ENCODE measurements at regions not wholly inside any gene's neighbourhood (a gene's known extent, or its start where the extent isn't known, plus 50 kb on each side); places are given as distances from the start of the nearest gene placed in this dataset.

GRCh38 chr3:102102394-102102793, 253.1 kb downstream of the NFKBIZ start:
- H3K27me3 ChIP-seq (ENCODE audit: control insufficient read depth in 4 of 4, insufficient read depth in 4 of 4, low read length in 3 of 4): no peaks in the 10 kb centered on the region
- no peak overlapping the region for H3K27ac ChIP-seq (ENCODE audit: low read depth in 1 of 2, low read length in 2 of 2)
- peaks cover 0 to 4% (median 0%) of the 10 kb centered on the region in 4 donors for H3K4me1 ChIP-seq (ENCODE audit: control insufficient read depth in 4 of 4, insufficient read depth in 4 of 4, low read length in 3 of 4)
- 23% methylated on average over 3 of the region's 3 CpGs for WGBS
- H3K9ac ChIP-seq (ENCODE audit: low read depth in 1 of 2, low read length in 2 of 2): no peak overlapping the region
- DNase-seq (ENCODE audit: low spot score): no peak
- no peaks in the 10 kb centered on the region for H3K9me3 ChIP-seq (ENCODE audit: control insufficient read depth in 4 of 4, low read length in 3 of 4)
- no peak for TF ChIP-seq JUND (IDR thresholded peaks at IDR 0.05)
- no peak for TF ChIP-seq YY1 (IDR thresholded peaks at IDR 0.05)
- no peak overlapping the region for H3K4me3 ChIP-seq (ENCODE audit: low read depth in 1 of 3, low read length in 3 of 3)
- H3K36me3 ChIP-seq (ENCODE audit: control insufficient read depth in 4 of 4, insufficient read depth in 3 of 4, low read depth in 1 of 4, low read length in 3 of 4): no peaks in the 10 kb centered on the region

GRCh38 chr3:102104033-102104432, 254.7 kb downstream of the NFKBIZ start:
- no peak overlapping the region for H3K9ac ChIP-seq (ENCODE audit: low read depth in 1 of 2, low read length in 2 of 2)
- TF ChIP-seq FOXA1 (IDR thresholded peaks at IDR 0.05) (no peak), HNF4A (conservative IDR thresholded peaks at IDR 0.05) (no peak), YY1 (IDR thresholded peaks at IDR 0.05) (no peak), MAX (IDR thresholded peaks at IDR 0.05) (no peak)
- no peak overlapping the region for H3K4me3 ChIP-seq (ENCODE audit: low read depth in 1 of 3, low read length in 3 of 3)
- H3K27ac ChIP-seq (ENCODE audit: low read depth in 1 of 2, low read length in 2 of 2): no peak overlapping the region
- H3K36me3 ChIP-seq (ENCODE audit: control insufficient read depth in 4 of 4, insufficient read depth in 3 of 4, low read depth in 1 of 4, low read length in 3 of 4): no peaks in the 10 kb centered on the region
- H3K4me1 ChIP-seq (ENCODE audit: control insufficient read depth in 4 of 4, insufficient read depth in 4 of 4, low read length in 3 of 4): peaks cover 0 to 4% (median 0%) of the 10 kb centered on the region in 4 donors
- DNase-seq (ENCODE audit: low spot score): no peak
- 68% methylated on average over 2 of the region's 2 CpGs for WGBS
- no peaks in the 10 kb centered on the region for H3K27me3 ChIP-seq (ENCODE audit: control insufficient read depth in 4 of 4, insufficient read depth in 4 of 4, low read length in 3 of 4)
- H3K9me3 ChIP-seq (ENCODE audit: control insufficient read depth in 4 of 4, low read length in 3 of 4): peaks cover 0 to 4% (median 3%) of the 10 kb centered on the region in 4 donors

GRCh38 chr3:102105193-102105592, 255.9 kb downstream of the NFKBIZ start:
- H3K9ac ChIP-seq (ENCODE audit: low read depth in 1 of 2, low read length in 2 of 2): no peak overlapping the region
- H3K27me3 ChIP-seq (ENCODE audit: control insufficient read depth in 4 of 4, insufficient read depth in 4 of 4, low read length in 3 of 4): no peaks in the 10 kb centered on the region
- TF ChIP-seq GABPA (IDR thresholded peaks at IDR 0.05 in 1 of 2, conservative IDR thresholded peaks at IDR 0.05 in 1 of 2) (no peak), FOXA1 (IDR thresholded peaks at IDR 0.05) (no peak), ZBTB33 (IDR thresholded peaks at IDR 0.05) (no peak), CTCF (IDR thresholded peaks at IDR 0.05; ENCODE audit: low read depth, low read length, missing input control) (no peak), YY1 (IDR thresholded peaks at IDR 0.05) (no peak), HNF4A (conservative IDR thresholded peaks at IDR 0.05) (no peak), TAF1 (conservative IDR thresholded peaks at IDR 0.05) (no peak)
- H3K36me3 ChIP-seq (ENCODE audit: control insufficient read depth in 4 of 4, insufficient read depth in 3 of 4, low read depth in 1 of 4, low read length in 3 of 4): no peaks in the 10 kb centered on the region
- H3K4me3 ChIP-seq (ENCODE audit: low read depth in 1 of 3, low read length in 3 of 3): no peak overlapping the region
- H3K4me1 ChIP-seq (ENCODE audit: control insufficient read depth in 4 of 4, insufficient read depth in 4 of 4, low read length in 3 of 4): peaks cover 0 to 4% (median 0%) of the 10 kb centered on the region in 4 donors
- 97% methylated on average over 5 of the region's 5 CpGs for WGBS
- H3K27ac ChIP-seq (ENCODE audit: low read depth in 1 of 2, low read length in 2 of 2): no peak overlapping the region
- DNase-seq (ENCODE audit: low spot score): no peak
- peaks cover 0 to 4% (median 3%) of the 10 kb centered on the region in 4 donors for H3K9me3 ChIP-seq (ENCODE audit: control insufficient read depth in 4 of 4, low read length in 3 of 4)
